Left ventricle myocardium inferior (tissue), 1 donor: ENCODE measurements at regions not wholly inside any gene's neighbourhood (a gene's known extent, or its start where the extent isn't known, plus 50 kb on each side); places are given as distances from the start of the nearest gene placed in this dataset.

Experiments used
- DNase-seq: peaks from one replicate; pipeline ENCODE4 v3.0.0-alpha.2; 2020
- H3K27ac ChIP-seq: fragments of 200-600 bp; replicated peaks from 2 replicates; pipeline ENCODE4 v1.8.0; 2021
- H3K27me3 ChIP-seq: fragments of 200-600 bp; 2 replicates; pipeline ENCODE4 v1.8.0; 2021; ENCODE audit warnings: low read depth
- H3K36me3 ChIP-seq: fragments of 200-600 bp; 2 replicates; pipeline ENCODE4 v1.8.0; 2021
- H3K4me1 ChIP-seq: fragments of 200-600 bp; 2 replicates; pipeline ENCODE4 v1.8.0; 2021
- H3K4me3 ChIP-seq: fragments of 200-600 bp; 2 replicates; pipeline ENCODE4 v1.8.0; 2021; ENCODE audit warnings: mild to moderate bottlenecking, moderate library complexity
- H3K9me3 ChIP-seq: fragments of 200-600 bp; replicated peaks from 2 replicates; pipeline ENCODE4 v1.8.0; 2021
- CTCF ChIP-seq: fragments of 200-600 bp; IDR thresholded peaks from 2 replicates; pipeline ENCODE4 v1.8.0; 2021; ENCODE audit warnings: antibody characterized with exemption, mild to moderate bottlenecking, borderline replicate concordance
- intact Hi-C: fragments of 100-400 bp; cut with micrococcal nuclease; formaldehyde crosslinking; loops from one replicate; pipeline ENCODE4 v1.11.0; 2022
- donor health status: DM: no; HTN: yes; CAD: no; lungs with severe emphysema.

- Histone ChIP-seq H3K9me3 (no peaks in the 10 kb centered on the region), H3K27ac (no peak overlapping the region), H3K27me3 (peaks cover 6% of the 10 kb centered on the region), H3K4me1 (peaks cover under 1% of the 10 kb centered on the region), H3K4me3 (no peak overlapping the region), H3K36me3 (no peaks in the 10 kb centered on the region)
- TF ChIP-seq CTCF, result no peak
- intact Hi-C loops, result no loop called here
- DNase-seq, result no peak
Observed at GRCh38 chr2:199663157-199663556, 187.8 kb downstream of the FTCDNL1 start.

- Histone ChIP-seq H3K27me3 (peaks cover 6% of the 10 kb centered on the region), H3K9me3 (peaks cover 8% of the 10 kb centered on the region), H3K4me3 (no peak overlapping the region), H3K4me1 (no peaks in the 10 kb centered on the region), H3K36me3 (no peaks in the 10 kb centered on the region), H3K27ac (no peak overlapping the region)
- TF ChIP-seq CTCF, result no peak
- DNase-seq, result no peak
- intact Hi-C loops, result no loop called here
Observed at GRCh38 chr2:199662255-199662654, 188.7 kb downstream of the FTCDNL1 start.

GRCh38 chr2:199660167-199660566 lies 190.8 kb downstream of the FTCDNL1 start:
- no peaks in the 10 kb centered on the region for H3K4me1 ChIP-seq
- peaks cover 28% of the 10 kb centered on the region for H3K9me3 ChIP-seq
- H3K36me3 ChIP-seq, result no peaks in the 10 kb centered on the region
- intact Hi-C loops, result no loop called here
- H3K27ac ChIP-seq, result no peak overlapping the region
- TF ChIP-seq CTCF, result no peak
- H3K27me3 ChIP-seq, result peaks cover 6% of the 10 kb centered on the region
- no peak overlapping the region for H3K4me3 ChIP-seq
- DNase-seq, result no peak

GRCh38 chr2:199659207-199659606 lies 191.8 kb downstream of the FTCDNL1 start:
- no peaks in the 10 kb centered on the region for H3K4me1 ChIP-seq
- no peaks in the 10 kb centered on the region for H3K36me3 ChIP-seq
- no peak for TF ChIP-seq CTCF
- H3K4me3 ChIP-seq, result peak overlapping the region; percentile 55
- peaks cover 6% of the 10 kb centered on the region for H3K27me3 ChIP-seq
- no peak overlapping the region for H3K27ac ChIP-seq
- peaks cover 38% of the 10 kb centered on the region for H3K9me3 ChIP-seq
- intact Hi-C loops, result no loop called here
- peak; percentile 46 for DNase-seq

GRCh38 chr2:199646439-199646838 lies 188.7 kb upstream of the SATB2 start:
- H3K4me1 ChIP-seq, result no peaks in the 10 kb centered on the region
- DNase-seq, result no peak
- H3K4me3 ChIP-seq, result no peak overlapping the region
- H3K36me3 ChIP-seq, result no peaks in the 10 kb centered on the region
- H3K9me3 ChIP-seq, result no peaks in the 10 kb centered on the region
- intact Hi-C loops, result no loop called here
- H3K27me3 ChIP-seq, result no peaks in the 10 kb centered on the region
- no peak for TF ChIP-seq CTCF
- H3K27ac ChIP-seq, result no peak overlapping the region

GRCh38 chr2:199631129-199631528 lies 173.4 kb upstream of the SATB2 start:
- no peak overlapping the region for H3K4me3 ChIP-seq
- no peaks in the 10 kb centered on the region for H3K36me3 ChIP-seq
- H3K27ac ChIP-seq, result no peak overlapping the region
- TF ChIP-seq CTCF, result no peak
- no peaks in the 10 kb centered on the region for H3K4me1 ChIP-seq
- no peaks in the 10 kb centered on the region for H3K27me3 ChIP-seq
- no peak for DNase-seq
- intact Hi-C loops, result no loop called here
- no peaks in the 10 kb centered on the region for H3K9me3 ChIP-seq
